HG03354 (cell line): ENCODE measurements at regions not wholly inside any gene's neighbourhood (a gene's known extent, or its start where the extent isn't known, plus 50 kb on each side); places are given as distances from the start of the nearest gene placed in this dataset.

Experiments
- ATAC-seq: cut with Tn5 transposase; IDR thresholded peaks from one replicate; pipeline ENCODE4 v1.9.1; 2021; ENCODE audit warnings: mild to moderate bottlenecking; ENCODE audit not compliant: unreplicated experiment, poor library complexity, severe bottlenecking

DNA sequence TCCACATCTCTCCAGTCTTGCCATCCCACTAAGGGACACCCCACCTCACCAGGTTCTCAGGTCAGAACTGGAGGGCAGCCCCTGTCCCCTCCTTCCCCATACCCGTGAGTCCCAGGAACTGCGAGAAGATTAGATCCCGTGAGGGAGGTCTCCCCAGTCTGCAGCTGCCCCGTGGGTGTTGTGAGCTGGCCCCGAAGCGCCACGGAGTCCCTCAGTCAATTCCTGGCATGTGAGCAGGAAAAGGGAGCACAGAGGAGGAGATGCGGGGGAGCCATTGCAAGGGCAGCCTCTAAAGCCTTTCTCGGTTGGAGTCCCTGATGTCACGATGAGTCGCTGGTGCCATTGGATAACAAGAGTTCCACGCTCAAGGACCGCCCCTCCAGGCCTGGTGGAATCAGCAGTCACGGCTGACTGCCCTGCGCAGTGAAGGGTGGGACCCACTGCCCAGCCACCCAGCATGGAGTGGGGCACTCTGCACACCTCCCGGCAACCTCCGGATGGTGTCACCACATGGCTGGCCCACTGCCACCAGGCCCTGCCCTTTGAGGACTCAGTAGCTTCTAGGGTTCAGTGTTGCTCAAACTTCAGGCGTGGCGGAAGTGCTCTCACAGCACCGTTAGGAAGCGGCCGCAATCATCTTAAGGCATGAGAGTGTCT lies 434.9 kb upstream of the MYT1L start:
- no peak for ATAC-seq

DNA sequence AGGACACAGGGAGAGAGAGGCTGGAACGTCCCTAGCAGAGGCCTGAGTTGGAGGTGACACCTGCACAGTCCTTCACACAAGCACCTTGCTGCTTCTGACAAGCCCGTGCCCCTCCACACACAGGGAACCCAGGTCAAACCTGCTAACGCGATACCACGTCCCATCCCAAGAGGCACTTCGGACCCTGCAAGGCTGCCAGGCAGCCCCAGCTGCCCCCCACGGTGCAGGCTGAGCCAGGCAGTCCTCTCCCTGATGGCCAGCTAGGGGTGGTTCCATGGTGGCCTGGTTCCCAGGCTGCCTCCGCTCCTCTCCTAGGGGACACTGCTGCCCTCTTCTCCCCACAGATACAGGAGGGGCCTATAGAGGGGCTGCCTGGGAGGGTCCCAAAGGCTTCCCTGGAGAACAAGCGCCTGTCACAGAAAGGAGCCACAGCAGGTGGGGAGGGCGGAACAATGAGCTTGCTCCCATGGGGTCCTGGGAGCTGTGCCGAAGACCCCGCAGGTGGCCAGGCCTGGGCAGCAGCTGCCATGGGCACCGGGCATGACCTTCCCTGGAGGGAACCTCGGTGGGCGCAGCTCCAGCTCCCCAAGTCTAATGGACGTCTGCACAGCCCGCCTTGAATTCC lies 434.2 kb upstream of the MYT1L start:
- ATAC-seq, result no peak

DNA sequence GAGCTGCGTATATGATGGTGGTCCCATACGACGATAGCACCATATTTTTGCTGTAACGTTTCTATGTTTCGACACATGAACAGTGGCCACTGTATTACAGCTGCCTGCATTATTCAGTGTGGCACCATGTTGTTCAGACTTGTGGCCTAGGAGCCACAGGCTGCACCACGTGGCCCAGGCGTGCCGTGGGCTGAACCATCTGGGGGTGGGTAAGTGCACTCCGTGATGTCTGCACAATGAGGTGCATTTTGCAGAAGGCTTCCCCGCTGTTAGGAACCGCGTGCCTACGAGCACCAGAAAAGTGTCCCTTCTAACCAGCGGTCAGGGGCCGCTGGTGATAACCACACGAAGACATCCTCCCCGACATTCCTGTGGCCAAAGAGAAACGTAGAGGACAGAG lies 433.7 kb upstream of the MYT1L start:
- ATAC-seq, result no peak

DNA sequence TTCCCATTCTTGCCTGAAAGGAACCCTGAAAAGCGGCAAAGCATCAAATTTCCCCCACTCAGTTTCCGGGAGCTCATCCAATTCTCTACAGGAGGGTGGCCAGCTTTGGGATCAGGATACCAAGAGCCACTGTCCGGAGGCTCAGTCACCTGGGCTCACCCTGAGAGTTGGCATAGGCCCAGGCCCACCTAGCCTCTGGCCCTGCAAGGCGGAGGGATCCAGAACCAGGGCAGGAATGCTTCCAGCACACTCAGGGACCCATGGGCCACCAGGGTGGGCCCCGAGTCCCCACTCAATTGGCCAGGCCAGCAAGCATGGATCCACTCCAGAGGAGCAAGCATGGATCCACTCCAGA lies 432.9 kb upstream of the MYT1L start:
- no peak for ATAC-seq

DNA sequence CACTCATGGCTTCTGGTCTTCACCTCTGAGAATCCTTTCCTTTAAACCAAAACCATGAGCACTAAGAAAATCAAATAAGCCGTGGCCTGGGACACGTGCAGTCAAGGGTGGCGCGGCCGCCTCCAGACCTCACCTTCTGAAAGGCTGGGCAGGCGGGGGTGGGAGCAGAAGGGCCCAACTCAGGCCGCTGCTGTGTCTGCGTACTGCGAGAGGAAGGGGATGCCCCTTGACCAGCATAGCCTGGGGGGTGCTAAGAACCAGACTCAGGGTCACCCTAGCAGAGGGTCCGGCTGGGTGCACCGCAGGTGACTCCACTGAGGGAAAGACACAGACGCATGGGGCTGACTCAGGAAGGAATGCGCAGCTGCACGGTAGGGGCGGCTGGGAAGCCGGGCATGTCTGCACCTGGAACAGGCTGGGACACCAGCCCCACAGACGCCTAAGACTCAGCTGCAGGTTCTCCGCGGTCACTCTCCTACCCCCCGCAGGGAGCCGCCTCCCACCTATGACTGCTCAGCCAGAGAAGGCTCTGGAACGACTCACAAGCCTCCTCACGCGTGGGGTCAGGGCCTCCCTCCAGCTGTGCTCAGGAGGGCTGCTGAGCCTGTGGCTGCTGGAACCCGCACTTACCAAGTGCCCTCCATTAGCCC lies 432.4 kb upstream of the MYT1L start:
- ATAC-seq, result no peak

DNA sequence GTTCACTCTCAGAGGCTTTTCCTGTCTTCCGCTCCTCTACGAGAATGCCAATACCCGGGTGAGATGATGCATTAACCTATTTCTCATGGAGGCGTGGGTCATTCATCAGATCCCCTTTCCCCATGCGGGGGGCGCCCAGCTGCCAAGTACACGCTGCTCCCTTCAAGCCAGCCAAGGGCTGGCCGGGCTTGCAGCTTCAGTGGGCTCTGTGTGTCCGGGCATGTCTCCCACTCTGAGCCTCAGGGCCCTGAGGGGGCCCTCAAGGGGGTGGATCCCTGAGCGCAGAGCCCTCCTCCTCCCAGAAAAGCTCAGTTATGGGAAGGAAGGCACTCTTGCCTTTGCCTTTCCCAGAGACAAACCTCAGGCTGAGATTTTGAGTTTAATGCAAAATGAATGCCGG lies 431.8 kb upstream of the MYT1L start:
- no peak for ATAC-seq

DNA sequence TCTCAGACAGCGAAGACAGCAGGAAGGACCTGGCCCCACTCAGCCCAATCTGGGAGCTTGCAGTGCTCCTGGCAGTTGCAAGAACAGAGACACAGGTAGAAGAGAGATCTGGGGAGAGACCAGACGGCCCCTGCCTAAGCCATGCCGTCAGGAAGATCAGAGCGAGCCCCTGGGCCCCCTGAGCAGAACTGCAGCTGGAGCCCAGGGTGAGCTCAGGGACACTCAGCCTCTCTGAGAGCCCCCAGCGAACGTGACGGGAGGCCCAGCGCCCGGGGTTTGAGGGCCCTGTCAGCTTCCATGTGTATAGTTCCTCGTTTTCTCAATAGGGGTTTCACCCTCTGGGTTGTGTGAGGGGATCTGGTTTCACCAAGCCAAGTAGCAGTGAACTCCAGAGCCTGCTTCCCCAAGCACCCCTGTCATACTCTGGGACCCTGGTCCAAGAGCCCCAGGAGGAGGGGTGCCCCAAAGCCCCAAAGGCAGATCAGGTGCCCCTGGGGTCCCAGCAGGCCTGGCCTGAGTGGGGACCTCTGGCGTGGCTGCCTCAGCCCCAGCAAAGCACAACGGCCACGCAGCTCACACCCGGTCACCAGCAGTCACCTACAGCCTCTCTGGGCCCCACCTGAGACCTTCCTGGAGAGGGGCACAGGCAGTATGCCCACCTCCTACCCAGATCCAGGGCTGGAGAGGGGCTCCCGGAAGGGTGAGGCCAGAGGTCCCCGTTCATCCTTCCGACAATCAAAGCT lies 431.3 kb upstream of the MYT1L start:
- no peak for ATAC-seq

DNA sequence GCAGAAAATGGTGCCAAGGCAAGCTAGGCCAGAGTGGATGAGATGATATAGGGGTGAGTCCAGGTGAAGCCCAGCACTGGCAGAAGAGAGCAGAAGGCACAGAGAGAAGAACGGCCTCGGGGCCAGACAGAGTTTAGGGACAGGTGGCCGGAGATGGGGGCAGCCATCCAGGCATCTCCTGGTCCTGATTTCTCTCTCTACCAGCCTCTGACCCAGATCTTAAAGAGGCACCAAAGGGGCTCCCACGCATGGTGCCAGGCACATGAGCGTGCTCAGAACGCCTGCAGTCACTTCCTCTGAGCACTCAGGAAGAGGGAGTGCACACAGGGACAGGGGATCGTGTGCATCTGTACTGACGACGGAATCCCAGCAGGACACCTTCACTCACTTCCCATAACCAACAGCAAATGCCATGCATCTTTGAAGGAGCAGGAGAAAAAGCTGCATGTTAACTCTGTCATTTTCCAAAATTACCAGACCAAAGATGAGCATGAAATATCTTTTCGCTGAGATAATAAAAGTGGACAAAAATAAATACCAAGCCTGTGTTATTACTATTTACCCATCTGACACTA lies 427.8 kb upstream of the MYT1L start:
- no peak for ATAC-seq

DNA sequence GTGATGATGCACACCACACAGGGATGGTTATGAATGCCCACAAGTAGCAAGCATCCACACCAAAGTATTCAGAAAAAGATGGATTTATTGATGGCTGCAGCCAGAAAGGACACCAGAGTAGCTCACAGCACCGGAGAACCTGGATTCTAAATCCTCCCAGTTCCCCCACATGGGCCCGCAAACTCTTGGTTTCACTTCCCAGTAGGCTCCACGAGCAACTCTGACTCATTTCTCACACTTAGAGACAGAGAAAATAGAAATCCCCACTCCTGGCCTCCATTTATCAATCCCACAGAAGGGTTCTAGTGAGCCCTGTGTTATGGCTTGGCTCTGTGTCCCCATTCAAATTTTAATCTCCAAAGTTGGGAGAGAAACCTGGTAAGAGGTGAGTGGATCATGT lies 426.7 kb upstream of the MYT1L start:
- ATAC-seq, result no peak

DNA sequence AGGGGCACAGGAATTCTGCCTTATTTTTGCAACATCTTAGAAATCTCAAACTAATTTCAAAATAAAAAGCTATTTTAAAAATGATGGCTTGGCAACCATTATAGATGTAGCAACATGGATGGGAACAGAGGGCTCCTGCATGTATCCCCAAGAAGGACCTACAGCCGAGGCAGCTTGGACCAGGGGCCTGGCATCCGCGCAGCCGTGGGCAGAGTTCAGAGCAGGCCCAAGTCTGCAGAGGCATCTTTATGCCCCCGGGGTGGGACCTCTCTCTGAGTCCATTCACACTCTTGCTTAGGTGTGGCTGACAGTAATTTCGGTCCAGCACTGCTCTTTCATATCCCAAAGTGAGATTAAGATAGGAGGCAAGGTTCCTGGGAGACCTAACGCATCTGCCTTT lies 425.8 kb upstream of the MYT1L start:
- no peak for ATAC-seq

DNA sequence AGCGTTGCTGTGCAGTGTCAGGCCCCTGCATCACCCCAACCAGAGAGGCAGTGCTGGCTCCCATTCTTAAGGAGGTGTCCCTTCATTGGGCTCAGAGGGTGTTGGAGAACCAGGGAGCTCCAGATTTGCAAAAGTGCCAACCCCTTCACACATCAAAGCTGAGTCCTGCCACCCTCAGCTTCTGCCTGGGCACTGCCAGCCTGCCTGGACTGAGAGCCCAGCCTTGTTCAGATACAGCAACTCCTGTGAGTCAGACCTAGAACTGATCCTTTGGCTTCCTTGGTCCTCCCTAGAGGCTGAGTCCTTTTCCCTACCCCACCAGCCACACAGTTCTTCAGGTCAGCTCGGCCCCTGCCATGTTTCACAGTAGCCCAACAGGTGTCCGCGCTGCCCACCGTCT lies 424.9 kb upstream of the MYT1L start:
- ATAC-seq, result no peak

DNA sequence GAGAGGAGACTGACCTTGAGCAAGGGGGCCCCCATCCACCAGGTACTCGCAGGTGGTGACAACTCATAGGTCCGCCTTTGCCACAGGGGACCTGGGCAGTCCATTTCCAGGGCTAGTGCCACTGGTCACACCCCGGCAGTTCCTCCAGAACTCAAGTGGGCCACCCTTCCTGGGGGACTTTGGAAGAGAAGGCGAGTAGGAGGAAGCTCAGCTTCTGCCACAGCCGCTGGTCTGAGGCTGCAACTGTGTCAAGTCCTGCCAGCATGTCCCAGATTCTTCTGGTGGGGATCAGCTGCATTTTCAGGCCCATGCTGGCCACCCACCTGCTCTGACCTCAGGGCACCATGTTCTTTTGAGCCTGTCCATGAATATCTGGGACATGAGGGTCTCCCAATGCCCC lies 423.9 kb upstream of the MYT1L start:
- no peak for ATAC-seq

DNA sequence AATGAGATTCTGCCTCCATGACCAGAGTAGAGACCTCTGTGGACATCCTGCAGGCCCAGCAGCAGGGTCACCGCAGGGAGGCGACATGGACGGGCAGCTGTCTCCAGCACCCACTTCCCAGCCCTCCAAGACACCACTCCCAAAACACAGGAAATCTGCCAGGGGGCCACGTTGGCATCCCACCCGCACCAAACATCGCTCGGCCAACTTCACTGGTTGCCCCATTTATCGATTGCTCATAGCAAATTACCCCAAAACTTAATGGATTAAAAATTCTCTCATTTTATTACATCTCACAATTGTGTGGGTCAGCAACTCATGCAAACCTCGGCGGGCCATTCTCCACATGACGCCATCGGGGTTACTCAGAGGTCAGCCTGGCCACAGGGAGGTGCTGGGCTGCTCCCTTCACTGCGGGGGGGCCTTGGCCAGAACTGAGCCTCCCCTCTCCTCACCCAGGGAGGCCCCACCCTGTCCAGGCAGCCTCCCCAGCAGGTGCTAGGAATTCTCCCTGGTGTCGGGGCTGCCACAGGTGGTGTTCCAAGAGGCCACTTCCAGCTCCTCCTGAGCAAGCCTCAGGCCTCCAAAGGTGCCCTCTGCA lies 420.7 kb upstream of the MYT1L start:
- ATAC-seq, result no peak

DNA sequence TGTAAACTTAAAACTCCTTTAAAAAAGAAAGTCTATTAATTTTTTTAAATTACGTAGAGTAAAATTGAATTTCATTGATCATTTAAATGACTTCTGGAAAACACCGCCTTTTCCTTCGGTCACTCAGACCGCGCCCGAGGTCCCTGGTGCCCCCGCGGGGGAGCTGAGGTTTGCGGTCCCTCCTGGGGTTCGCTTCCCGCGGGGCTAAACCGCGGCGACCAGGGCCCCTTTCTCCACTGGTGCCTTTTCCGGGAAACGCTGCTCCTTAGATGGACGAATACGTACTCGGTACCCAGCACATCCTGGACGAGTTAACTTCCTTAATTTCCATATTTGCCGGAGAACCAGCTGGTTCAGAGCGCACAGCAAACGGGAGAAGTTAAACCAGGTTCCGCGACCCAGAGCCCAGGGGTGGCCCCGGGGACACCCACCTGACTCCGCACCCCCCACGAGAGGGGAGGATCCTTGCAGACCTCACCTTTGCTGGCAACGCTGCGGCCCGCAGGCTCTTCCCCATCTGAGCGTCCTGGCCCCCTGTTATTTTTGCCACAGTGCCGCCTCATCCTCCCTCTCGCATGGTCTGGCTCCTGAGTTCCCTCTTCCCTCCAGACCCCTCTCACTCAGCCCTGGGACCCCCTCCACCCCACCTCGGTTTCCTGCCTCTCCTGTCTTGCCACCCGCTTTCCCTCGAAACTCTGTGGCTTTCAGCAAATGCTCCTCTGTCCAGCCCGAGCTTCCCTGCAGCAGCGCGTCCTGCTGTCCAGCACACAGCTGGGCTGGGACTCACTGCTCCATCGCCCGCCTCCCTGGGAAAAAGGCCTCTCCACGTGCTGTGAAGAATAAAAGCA lies 420.0 kb upstream of the MYT1L start:
- no peak for ATAC-seq

DNA sequence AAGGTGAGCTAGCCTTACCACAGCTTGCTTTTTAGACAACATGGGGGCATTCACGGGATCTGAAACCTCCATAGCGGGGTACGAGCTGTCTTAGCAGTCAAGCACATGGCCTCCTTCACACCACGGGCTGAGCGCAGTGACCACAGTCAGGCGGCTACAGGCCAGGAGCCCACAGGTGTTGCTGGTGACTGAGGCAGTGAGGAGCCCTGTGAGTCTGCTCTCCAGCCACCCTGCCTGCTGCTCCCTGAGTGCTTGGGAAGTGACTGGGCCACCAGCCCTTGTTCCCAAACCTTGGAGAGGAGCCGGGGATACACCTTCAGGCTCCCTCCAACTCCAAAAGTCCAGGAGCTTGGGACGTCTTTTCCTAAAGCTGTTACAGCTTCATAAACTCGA lies 418.1 kb upstream of the MYT1L start:
- ATAC-seq, result no peak

DNA sequence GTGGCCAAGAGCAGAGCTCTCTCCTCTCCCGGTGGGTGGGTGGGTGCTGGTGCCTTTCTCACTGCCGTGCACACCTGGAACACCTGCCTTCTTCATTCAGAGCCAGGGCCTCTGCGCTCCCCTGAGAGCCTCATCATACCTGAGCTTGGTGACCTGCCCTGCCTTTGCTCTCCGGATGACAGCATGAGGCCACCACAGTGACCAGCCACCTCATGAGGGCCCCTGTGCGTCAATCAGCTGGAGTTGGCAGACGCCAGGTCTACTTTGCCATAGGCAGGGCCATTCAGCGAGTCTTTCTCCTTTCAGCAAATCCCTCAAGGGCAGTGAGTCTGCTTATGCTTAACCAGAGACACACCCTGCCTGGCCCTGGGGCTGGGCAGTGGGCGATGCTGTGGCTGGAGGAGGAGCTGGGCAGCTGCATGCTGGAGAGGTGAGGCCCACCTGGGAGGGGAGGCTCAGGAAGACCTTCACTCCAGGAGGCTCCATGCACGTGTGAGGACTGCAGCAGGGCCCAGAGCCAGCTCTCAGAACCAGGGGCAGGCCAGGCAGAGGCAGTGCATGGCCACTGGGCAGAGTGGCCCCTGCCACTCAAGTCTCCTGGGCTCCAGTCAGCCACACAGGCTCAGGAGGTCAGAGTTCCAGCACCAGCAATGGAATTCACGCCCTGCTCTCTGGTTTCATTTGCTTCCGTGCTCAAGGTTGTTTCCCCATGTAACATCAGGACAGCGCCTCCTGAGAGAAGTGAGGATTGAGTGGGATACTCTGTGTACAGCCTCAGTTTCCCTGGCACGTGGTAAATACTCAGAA lies 417.5 kb upstream of the MYT1L start:
- no peak for ATAC-seq

DNA sequence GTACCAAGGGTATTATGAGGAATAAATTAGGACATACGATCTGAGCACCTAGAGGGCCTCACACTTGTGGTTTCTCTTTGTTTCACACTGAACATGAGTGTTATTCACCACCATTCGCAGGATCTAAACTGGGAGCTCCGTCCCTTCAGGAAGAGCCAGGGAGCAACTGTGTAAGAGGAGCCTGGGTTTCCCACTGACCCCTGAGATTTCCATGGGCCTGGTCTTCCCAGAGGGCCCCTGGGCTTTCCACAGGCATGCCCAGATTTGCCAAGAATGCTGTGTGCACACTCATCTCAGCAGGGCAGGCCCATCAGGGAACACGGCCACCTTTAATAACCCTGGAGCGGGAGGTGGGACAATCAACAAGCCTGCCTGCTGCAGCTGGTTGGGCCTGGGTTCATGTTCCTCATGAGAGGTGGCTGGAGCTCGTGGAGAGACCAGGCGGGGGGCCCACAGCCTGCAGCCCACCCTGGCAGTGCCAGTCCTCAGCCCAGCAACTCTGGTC lies 416.8 kb upstream of the MYT1L start:
- no peak for ATAC-seq

DNA sequence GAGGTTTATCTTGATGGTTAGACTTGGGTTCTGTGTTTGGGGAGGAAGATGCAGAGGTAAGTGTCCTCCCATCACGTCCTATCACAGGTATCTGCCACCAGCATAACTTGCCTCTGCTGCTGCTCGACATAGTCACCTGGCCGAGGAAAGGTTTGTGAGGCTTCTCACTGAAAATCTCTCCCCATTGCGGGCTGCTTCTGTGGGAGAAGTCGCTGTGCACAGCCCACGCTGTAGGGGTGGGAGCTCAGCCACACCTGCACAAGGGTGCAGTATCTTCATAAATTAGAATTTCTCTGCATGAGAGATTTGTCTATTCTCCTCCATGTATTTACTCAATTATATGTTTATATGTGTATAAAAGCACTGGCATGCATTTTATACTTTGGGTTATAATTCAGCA lies 415.7 kb upstream of the MYT1L start:
- ATAC-seq, result no peak
